GM12891 (cell line): ENCODE measurements at regions not wholly inside any gene's neighbourhood (a gene's known extent, or its start where the extent isn't known, plus 50 kb on each side); places are given as distances from the start of the nearest gene placed in this dataset.

Experiments
- POLR2A ChIP-seq: IDR thresholded peaks from 2 replicates; pipeline ENCODE4 v1.6.1; 2011; ENCODE audit warnings: low read depth, low read length, control low read depth
- POLR2AphosphoS5 ChIP-seq: IDR thresholded peaks from 2 replicates; pipeline ENCODE4 v1.6.1; 2011; ENCODE audit warnings: low read depth, low read length, control low read depth
- POU2F2 ChIP-seq: IDR thresholded peaks from 2 replicates; pipeline ENCODE4 v1.6.1; 2011; ENCODE audit warnings: low read depth, mild to moderate bottlenecking, control low read depth, low read length, moderate library complexity
- SPI1 ChIP-seq: IDR thresholded peaks from 2 replicates; pipeline ENCODE4 v1.6.1; 2011; ENCODE audit warnings: low read depth, low read length, control low read depth
- TAF1 ChIP-seq: IDR thresholded peaks from 2 replicates; pipeline ENCODE4 v1.6.1; 2011; ENCODE audit warnings: low read depth, low read length, control low read depth

- TF ChIP-seq POLR2A = no peak
- no peak for TF ChIP-seq POLR2AphosphoS5
- TF ChIP-seq TAF1 = no peak
- TF ChIP-seq SPI1 = no peak
- TF ChIP-seq POU2F2 = no peak
Measured at GRCh38 chr2:16441431-16441830, 224.2 kb downstream of the CYRIA start.
